Fibroblast of mammary gland (primary cell): ENCODE measurements at regions not wholly inside any gene's neighbourhood (a gene's known extent, or its start where the extent isn't known, plus 50 kb on each side); places are given as distances from the start of the nearest gene placed in this dataset.
"Not testable (repeated sequence)": the region's sequence is repeated elsewhere in the genome, so short reads cannot be mapped to it uniquely, and the experiment has no call there.

Experiments used
- DNase-seq: peaks from one replicate; pipeline ENCODE4 v3.0.0-alpha.2; 2010; ENCODE audit warnings: low read depth
- H3K4me3 ChIP-seq: 2 replicates; pipeline ENCODE4 v1.5.1; 2011; ENCODE audit warnings: low read depth, mild to moderate bottlenecking, low read length, moderate library complexity; ENCODE audit not compliant: control insufficient read depth
- TF ChIP-seq, protein P1 (sequence below): conservative IDR thresholded peaks from 2 replicates; pipeline ENCODE4 v1.5.1; 2011; ENCODE audit warnings: low read depth, low read length, inconsistent platforms; ENCODE audit not compliant: control insufficient read depth, insufficient read depth

DNA sequence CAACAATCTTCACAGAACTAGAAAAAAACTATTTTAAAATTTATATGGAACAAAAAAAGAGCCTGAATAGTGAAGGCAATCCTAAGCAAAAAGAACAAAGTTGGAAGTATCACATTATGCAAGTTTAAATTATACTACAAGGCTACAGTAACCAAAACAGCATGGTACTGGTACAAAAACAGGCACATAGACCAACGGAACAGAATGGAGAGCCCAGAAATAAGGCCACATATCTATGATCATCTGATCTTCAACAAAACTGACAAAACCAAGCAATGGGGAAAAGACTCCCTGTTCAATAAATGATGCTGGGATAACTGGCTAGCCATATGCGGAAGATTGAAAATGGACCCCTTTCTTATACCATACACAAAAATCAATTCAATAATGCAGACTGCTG is 74.4 kb upstream of the RTN4 start:
- not testable (repeated sequence) for H3K4me3 ChIP-seq, DNase-seq

DNA sequence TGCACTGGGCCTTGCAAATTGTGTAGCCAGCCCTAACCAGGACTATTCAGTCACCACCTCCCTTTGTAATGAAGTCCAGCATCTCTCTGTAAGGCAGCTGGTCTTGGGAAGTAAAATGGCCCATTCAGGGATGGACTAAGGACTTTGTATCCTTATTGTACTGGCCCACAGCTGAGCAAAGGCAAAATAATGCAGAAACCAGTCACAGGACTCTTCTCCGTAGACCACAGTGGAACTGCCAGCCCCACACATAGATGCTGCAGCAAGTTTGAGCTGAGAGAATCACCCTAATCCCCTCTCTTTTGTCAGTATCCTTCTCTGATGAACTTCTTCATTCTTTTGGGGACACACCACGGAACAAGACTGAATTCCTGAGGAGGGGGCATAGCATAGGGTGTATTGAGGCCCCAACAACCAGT is 73.6 kb upstream of the RTN4 start:
- TF ChIP-seq, protein P1, sequence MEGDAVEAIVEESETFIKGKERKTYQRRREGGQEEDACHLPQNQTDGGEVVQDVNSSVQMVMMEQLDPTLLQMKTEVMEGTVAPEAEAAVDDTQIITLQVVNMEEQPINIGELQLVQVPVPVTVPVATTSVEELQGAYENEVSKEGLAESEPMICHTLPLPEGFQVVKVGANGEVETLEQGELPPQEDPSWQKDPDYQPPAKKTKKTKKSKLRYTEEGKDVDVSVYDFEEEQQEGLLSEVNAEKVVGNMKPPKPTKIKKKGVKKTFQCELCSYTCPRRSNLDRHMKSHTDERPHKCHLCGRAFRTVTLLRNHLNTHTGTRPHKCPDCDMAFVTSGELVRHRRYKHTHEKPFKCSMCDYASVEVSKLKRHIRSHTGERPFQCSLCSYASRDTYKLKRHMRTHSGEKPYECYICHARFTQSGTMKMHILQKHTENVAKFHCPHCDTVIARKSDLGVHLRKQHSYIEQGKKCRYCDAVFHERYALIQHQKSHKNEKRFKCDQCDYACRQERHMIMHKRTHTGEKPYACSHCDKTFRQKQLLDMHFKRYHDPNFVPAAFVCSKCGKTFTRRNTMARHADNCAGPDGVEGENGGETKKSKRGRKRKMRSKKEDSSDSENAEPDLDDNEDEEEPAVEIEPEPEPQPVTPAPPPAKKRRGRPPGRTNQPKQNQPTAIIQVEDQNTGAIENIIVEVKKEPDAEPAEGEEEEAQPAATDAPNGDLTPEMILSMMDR, result no peak
- H3K4me3 ChIP-seq, result no peak overlapping the region
- no peak for DNase-seq

DNA sequence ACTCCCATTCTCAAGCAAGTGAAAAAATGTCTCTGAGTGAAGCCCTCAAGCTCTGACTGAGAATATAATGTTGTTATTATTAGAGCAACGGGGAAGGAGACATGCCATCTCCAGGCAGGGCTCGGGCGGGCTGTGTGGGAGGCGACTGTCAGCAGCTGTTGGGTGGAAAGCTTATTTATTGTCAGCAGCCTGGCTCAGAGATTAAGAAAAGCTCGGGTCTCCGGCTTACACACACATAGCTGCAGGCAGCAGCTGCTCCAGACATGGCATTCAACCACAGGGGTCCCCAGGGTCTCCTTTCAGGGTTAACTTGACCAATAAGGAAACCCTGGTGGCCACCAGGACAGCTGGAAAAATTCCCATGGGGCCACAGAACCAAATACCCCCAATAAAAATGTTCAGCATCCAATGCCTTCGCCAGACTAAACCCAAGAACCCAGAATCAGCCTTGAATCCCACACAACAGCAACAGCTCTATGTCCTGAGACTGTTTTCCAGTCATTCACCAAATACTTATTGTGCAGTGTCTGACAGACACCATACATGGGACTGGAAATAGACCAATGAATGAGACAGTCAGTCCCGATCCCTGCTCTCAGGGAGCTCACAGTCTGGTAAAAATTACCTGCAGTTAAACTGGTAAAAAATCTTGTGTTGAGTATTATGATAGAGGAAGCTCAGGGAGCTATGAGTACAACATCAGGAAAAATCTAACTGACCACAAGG is 70.5 kb upstream of the RTN4 start:
- H3K4me3 ChIP-seq, result no peak overlapping the region
- TF ChIP-seq, protein P1, result no peak
- DNase-seq, result peak; percentile 66

DNA sequence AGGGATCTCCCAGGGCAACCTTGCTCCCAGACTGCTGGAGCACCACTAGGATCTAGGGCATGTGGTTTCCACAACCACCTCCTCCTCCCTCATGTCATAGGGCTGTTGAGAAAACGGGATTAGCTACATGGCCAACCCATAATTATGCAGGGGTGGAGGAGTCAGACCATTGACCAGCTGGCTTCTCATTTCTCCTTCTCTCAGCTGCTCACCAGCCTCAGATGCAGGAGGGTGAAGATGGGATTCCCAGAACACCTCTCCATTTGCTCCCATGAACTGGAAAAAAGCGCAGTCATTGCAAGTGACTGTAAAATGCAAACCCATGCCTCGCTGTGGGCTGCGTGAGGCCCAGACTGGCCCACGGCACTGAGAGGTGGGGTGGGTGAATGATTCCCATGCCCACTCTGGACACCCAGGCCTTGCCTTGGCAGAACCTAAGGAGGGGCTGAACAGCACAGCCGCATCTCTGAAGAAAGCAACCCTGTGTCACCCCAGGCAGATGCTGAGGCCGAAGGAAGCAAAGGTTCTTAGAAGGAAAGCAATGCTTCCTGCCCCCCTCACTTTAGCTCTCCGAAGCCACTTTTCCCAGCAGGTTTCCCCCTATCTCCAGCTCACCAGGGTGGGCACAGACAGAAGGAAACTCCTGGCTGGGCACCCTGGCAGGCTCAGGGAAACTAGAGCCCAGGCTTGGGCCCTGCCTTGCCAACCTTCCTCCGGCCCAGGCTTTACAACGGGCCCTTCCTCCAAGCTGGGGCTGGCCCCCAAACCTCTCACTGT is 69.6 kb upstream of the RTN4 start:
- no peak overlapping the region for H3K4me3 ChIP-seq
- DNase-seq, result peak; percentile 57
- TF ChIP-seq, protein P1, result no peak

DNA sequence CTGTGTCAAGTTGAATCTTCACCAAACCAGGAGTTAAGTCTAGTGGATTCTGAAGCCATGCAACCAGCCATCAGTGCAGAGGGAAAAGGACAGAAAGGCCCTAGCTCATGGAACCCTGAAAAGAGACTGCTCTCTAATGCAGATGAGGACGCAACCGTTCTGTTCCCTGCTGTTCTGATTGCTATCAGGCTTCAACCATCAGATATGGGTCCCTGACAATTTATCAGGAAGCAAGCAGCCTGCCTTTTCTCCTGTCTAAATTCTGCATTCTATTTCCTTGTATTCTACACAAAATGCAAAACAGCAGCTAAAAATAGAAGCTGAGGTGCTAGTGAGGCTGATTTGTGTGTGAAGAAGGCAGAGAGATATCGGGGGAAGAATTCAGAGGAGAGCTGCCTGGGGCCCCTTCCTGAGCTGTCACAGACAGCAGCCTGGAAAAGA is 68.4 kb upstream of the RTN4 start:
- TF ChIP-seq, protein P1, result no peak
- no peak overlapping the region for H3K4me3 ChIP-seq
- no peak for DNase-seq

DNA sequence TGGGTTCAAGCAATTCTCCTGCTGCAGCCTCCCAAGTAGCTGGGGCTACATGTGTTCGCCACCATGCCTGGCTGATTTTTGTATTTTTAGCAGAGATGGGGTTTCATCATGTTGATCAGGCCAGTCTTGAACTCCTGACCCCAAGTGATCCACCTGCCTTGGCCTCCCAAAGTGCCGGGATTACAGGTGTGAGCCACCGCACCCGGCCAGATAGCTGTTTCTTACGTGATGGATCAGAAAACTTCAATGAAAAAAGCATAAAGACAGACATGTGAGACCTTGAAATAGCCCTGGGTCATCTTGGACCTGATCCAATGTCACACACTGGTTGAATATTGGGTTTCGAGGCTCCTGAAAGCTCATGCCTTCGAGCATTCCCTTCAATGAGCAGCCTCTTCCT is 66.7 kb upstream of the RTN4 start:
- no peak for DNase-seq
- no peak overlapping the region for H3K4me3 ChIP-seq
- TF ChIP-seq, protein P1, result no peak

DNA sequence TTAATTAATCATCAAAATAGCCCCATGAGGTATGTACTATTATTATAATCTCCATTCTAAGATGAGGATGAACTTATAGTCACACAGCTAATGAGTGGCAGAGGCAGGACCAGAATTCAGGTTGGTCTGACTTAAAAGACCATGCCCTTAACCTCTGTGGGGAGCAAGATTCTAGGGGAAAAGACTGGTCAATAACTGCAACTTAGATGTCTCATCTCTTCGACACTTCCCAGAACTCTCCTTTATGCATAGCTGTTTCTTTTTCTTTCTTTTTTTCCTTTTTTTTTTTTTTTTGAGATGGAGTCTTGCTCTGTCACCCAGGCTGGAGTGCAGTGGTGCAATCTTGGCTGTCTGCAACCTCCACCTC is 66.3 kb upstream of the RTN4 start:
- TF ChIP-seq, protein P1, result no peak
- no peak for DNase-seq
- no peak overlapping the region for H3K4me3 ChIP-seq
